ENCODE measurements at regions not wholly inside any gene's neighbourhood (a gene's known extent, or its start where the extent isn't known, plus 50 kb on each side); places are given as distances from the start of the nearest gene placed in this dataset.
A peak's percentile ranks its signal among the peaks of the same experiment; 100 is the strongest.
"Not testable (repeated sequence)": the region's sequence is repeated elsewhere in the genome, so short reads cannot be mapped to it uniquely, and the experiment has no call there.

DNA sequence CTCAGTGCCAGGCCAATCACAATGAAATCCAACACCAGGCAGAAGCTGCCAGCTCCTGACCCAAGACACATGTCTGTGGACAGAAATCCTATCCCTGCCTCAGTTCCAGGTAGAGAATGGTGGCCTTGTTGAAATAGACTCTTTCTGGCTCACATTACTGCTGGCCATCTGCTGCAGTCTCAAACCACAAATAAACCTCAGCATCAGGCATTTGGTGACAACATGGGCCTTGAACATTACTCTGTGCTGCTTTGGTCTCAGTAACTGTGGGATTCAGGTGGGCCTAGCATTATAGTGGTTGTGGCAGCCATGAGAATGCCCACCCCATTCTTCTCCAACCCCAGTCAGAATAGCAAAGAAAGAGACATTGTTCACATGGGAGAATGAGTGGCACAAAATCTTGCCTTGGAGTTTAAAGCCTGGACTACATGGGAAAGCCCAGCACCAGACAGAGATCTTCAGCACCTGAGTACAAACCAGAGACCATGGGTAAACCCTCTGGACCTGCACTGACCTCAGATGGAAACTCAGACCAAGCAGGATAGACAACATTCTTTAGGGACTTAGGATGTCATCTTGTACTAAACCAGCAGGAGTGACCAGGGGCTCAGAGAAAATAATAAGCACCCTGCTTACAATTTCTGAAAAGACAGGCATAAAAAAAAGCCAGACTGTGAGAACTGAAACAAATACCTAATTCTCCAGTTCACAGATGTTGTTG, 50.4 kb upstream of the TRAM1L1 start:
- ATAC-seq: no peak
- DNase-seq: no peak

DNA sequence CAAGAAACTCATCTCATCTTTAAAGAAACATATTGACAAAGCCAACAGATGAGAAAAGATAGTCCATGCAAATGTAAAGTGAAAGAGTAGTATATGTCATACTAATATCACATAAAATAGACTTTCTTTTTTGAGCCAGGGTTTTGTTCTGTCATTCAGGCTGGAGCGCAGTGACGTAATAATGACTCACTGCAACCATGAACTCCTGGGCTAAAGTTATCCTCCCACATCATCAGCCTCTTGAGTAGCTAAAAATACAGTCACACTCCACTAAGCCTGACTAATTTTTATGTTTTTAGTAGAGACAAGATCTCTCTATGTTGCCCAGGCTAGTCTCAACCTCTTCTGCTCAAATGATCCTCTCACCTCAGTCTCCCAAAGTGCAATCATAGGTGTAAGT, 51.8 kb upstream of the TRAM1L1 start:
- ATAC-seq: no peak
- DNase-seq: no peak

DNA sequence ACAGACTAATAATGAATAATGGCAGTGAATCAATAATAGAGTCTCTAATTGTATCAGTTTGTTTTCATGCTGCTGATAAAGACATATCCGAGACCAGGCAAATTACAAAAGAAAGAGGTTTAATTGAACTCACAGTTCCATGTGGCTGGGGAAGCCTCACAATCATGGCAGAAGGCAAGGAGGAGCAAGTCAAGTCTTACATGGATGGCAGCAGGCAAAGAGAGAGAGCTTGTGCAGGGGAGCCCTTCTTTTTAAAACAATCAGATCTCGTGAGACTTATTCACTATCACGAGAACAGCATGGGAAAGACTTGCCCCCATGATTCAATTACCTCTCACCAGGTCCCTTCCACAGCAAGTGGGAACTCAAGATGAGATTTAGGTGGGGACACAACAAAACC, 53.4 kb upstream of the TRAM1L1 start:
- DNase-seq, ATAC-seq: not testable (repeated sequence)

DNA sequence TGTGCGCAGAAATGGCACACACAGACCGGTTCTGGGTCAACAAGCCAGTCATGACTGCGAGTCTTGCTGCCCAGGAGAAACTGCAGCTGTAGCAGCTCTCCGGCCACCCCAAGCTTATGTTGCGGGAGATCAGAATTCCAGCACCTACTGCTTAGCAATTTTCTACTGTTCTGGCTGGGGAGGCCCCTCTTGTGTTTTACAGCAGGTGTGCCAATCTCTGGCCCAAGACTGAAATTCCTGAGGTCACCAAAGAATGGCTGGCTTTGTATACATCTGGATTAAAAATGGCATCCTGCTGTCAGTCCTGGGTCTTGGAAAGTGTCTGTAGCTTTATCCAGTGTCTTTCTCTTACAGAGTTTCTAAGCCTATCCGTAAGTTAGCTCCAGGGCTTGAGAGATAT, 68.9 kb upstream of the TRAM1L1 start:
- ATAC-seq (no peak), DNase-seq (no peak)

DNA sequence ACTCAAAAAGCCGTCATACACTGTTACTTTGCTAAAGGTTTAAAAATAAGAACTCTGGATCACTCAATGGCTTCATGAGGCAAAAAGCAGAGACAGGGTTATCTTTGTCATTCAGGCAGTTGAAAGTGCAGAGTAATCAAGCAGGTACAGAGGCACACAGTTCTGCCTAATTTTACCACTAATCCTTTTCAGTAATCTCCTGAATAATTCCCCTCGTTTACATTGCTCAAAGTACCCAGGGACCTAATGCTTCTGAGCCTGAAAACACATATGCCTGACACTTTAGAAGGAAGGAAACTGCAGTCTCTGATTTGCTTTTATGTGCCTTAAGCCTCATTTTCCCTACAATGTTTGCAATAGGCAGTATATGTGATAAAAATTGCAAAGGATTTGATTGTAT, 71.4 kb upstream of the TRAM1L1 start:
- ATAC-seq (no peak), DNase-seq (no peak)

DNA sequence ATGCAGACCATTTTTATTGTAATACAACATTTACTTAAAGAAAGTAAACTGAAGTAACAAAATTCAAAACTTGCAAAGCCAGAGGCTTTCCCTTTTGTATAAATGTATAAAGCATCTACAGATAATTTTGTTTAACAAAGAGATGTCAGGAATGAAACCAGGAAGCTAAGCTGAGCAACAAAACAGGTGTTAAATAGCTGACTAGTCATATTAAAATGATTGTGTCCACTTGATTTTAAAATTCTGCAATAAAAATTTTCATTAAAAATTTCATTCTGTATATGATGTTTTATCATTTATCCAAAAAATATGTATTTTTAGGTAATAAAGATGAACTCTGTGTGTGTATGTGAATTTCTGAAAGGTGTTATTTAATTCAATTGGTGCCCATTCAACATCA, 72.0 kb upstream of the TRAM1L1 start:
- ATAC-seq (no peak), DNase-seq (no peak)

DNA sequence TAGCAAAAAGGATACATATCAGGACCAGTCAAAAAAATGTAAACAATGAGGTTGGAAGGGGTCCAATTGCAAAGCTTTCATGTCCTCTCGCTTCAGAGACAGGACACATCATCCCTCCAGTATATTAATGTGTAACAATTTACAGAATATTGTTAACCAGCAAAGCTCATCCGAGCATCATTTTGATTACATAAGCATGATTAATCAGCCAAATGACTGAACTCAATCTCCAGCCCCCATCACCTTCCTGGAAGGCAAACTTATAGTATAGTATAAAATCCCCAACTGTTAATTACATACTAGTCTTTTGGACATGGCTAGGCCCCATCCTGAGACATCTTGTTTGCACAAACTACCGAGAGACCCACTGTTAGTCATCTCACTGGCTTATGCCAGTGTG, 77.6 kb upstream of the TRAM1L1 start:
- DNase-seq (no peak), ATAC-seq (no peak)

DNA sequence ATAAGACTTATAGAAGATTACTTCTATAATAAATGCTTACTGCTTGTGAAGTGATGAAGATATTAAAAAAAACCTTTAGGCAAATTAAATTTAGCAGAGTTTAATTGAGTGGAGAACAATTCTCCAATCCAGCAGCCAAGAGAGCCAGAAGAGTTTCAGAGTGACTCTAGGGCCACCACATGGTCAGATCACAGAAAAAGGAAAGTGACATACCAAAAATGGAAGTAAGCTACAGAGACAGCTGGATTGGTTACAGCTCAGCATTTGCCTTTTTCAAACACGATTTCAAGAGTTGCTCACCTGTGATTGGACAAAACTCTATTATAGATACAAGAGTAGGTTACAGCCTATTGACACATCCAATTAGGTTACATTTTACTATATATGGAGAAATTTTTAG, 79.0 kb upstream of the TRAM1L1 start:
- no peak for DNase-seq
- no peak for ATAC-seq

DNA sequence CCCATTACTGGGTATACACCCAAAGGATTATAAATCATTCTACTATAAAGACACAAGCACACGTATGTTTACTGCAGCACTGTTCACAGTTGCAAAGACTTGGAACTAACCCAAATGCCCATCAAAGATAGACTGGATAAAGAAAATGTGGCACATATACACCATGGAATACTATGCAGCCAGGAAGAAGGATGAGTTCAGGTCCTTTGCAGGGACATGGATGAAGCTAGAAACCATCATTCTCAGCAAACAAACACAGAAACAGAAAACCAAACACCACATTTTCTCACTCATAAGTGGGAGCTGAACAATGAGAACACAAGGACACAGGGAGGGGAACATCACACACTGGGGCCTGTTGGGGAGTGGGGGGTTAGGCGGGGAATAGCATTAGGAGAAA, 90.0 kb upstream of the TRAM1L1 start:
- DNase-seq, ATAC-seq: not testable (repeated sequence)

DNA sequence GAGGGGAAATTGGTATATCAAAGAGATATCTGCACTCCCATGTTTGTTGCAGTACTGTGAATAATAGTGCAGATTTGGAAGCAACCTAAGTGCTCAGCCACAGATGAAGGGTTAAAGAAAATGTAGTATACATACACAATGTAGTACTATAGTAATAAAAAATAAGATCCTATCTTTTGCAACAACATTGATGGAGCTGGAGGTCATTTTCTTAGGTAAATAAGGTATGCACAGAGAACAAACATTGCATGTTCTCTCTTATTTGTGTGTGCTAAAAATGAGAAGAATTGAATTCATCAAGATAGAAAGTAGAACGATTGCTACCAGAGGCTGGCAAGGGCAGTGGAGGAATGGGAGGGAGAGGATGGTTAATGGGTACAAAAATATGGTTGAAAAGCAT, 117.9 kb upstream of the TRAM1L1 start:
- DNase-seq (no peak), ATAC-seq (no peak)

DNA sequence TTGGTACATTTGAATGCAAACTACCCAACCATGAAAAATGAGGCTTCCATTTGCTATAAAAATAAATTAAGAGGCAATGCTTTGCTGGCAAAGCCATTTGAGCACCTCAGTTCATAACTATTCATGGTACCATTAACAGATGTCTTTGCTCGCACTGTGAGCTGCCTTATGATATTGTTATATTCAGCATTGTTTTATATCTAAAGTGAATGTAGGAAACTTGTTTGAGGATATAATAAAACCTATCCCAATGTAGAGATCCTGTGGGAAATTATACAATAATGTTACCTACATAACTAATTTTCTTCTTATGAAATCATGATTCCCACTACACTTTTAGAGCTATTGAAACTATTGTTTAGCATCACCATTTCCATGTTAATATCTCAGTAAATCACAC, 125.2 kb upstream of the TRAM1L1 start:
- no peak for DNase-seq
- no peak for ATAC-seq

DNA sequence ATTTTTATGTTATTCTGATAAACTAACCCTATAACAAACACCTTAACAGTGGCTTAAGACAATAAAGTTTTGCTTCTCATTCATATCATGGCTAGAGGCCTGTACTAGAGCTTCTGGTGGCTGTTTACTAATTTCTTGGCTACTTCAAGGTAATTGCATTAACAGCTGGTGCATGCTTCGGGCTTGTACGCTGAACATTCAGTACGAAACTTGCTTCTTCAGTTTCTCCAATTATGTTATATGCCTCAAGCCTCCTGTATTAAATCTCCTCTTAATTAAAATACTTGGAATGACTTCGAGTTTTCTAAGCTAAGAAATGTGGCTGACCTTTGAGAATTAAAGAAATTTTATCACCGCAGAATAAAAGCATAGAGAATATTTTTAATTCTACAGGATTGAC, 138.9 kb upstream of the TRAM1L1 start:
- DNase-seq: no peak
- no peak for ATAC-seq

DNA sequence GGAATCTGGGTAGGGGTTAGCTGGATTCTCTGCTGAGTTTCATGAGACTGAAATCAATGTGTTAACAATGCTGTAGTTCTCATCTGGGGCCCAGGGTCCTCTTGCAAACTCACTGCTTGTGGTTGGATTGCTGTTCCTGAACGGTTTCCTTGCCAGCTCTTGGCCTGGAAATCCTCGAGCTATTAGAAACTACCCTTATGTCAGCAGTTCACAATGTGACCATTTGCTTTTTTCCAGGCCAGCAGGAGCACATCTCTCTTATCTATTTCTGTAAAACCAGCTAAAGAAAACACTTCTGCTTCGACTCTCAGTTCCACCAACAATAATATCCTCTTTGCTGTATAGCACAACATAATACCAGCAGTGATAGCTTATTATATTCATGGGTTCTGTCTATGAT, 140.1 kb upstream of the TRAM1L1 start:
- ATAC-seq (no peak), DNase-seq (no peak)

DNA sequence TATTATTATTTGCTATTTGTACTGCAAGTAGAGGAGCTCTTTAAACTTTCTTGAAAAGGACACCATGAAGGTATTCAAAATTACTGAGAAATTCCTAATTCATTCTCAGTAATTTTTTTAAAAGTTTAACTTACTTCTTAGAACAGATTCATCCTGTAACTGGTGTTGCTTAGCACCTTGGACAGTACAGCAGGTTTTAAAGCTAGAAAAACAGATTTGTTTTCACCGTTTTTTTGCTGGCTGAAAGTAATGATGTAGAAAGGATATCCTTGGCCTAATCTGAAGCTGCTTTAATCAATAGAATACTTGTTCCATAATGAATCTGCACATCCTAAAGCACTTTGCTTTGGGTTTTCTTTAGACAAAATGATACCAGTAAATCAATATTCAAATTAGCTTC, 142.5 kb upstream of the TRAM1L1 start:
- DNase-seq: no peak
- no peak for ATAC-seq

DNA sequence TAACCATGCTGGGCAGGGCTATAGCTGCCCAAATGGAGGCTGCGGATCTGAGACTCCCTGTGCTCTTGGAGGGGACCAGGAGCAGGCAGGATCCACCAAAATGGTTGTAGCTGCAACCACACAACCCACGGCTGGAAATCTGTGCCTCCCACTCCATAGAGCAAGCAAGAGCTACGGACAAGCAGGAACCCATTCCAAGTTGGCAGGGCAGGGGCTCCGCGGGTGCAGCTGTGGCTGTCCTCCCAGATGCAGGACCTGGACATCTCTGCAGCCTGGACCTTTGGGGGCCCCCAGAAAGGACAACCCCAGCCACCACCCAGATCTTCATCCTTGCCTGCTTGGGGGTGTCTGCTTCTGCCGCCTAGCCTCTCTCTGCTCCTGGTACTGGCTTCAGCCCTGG, 154.1 kb upstream of the TRAM1L1 start:
- no peak for DNase-seq
- no peak for ATAC-seq

DNA sequence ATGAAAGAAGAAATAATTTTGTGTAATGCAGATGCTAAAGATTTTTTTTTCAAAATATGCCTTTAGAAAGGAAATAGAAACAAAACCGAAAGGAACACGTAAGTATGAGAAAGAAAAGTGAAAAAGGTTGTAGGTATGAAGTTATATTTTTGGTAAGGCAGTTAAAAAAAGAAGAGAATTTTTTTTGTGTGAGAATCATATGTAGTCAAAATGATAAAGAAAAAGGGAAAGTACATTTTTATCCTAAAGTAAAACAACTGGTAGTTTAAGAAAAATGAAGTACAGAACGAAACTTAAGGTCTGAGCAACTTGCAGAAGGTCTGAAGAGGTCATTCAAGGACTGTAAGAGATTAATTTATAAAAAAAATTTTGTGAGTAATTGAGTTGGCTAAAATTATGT, 164.0 kb upstream of the TRAM1L1 start:
- ATAC-seq (no peak), DNase-seq (no peak)

DNA sequence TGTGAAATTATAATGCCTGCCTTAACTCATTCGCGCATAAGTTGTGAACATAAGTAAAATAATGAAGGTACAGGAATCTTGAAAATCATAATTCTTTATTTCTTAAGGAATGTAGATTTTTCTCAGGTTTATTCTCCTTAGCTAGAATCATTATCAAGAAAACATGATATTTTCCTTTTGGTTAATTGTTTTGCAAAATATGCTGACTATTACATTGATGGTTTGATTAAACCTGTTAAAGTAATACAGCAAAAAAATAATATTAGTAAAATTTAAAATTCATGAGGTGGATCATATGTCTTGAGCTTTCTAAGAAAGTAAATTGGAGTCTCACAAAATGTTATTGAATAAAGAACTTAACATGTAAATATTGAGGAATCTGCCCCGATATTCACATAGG, 178.7 kb upstream of the TRAM1L1 start:
- no peak for ATAC-seq

DNA sequence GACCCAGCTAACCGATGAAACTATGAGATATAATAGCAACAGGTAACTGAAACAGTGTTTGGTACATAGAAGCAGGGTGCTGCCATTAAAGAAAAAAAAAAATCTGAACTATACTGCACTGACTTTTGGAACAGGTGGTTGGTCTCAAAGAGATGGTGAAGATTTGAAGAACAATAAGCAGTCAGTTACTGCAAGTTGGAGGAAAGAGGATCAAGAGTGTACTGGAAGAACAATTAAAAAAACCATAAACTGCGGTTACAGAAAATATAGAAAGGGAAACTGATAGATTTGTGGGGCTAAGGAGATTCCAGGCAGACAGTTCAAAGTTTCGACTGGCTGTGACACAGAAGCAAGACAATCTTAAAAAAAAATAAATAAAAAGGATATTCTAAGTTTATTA, 181.9 kb upstream of the TRAM1L1 start:
- DNase-seq: no peak
- no peak for ATAC-seq

More for the DNA sequence above, 178.7 kb upstream of the TRAM1L1 start:
- DNase-seq: no peak

DNA sequence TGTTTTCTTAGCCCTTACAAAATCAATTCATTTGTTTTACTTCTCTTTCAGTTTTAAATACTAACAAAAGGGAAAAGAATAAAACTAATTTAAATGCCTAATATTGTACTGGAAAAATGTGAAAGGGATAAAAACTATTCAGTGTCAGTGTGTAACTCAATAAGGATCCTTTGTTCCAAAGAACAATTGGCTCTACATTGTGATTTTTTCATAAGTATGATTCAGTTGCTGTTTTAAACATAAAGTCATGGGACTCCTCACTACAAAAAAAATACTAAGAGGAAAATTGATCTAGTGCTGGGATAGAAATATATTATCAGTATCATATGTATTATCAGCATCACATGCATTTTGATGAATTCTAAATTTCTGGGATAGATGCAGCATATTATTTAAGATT, 199.4 kb upstream of the TRAM1L1 start:
- ATAC-seq: no peak
- no peak for DNase-seq

DNA sequence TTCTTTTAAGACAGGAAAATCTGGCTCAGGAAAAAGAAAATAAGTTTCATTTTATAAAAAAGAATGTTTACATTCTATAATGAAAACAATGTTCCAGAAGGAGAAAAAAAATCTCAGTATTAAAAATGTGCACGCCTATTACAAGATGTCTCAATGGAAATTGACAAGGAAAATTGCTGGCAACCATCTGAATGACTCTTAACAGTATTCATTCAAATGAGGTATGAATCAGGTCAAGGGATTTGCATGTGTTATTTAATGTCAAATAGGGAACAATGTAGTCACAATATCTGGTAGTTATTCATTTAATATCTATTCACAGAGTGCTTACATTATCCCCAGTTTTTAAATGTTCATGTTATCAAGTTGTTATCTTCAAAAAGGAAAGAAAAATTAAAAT, 208.4 kb upstream of the TRAM1L1 start:
- ATAC-seq (no peak), DNase-seq (no peak)

DNA sequence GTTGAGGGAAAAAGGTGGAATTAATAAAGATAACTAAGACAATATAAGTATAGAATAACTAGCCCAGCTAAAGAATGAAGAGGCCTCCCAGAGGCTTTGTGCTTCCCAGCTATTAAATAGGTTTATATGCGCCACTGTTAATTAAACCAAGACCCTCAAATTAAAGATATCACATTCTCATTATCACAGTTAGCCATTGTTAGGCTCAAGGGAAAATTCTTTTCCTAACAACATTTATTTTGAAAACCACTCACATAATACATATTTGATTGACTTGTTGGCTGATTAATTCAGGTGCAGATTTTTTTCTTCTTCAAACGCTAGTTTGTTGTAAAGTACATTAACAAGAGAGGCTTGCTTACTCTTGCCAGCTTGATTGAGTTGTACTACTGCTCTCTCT, 216.8 kb upstream of the TRAM1L1 start:
- DNase-seq: no peak
- no peak for ATAC-seq

DNA sequence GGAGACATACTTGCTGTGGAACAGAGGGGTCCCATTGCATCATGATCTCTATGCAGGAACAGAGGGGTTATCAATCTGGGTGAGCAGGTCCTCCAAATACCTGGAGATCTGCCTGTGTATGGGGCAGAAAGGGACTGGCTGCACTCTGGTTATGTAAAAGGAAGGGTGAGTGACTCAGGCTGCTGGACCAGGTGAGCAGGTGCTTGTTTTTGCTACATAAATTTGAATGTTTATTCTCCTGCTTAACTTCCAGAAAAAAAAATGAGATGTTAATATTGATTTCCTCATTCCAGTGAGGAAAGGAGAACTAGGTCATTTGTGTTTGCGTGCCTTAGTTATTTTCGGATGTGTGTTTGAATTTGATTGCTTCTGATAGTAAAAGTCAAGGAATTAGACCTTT, 225.8 kb upstream of the TRAM1L1 start:
- DNase-seq: no peak
- ATAC-seq: peak; percentile 23

DNA sequence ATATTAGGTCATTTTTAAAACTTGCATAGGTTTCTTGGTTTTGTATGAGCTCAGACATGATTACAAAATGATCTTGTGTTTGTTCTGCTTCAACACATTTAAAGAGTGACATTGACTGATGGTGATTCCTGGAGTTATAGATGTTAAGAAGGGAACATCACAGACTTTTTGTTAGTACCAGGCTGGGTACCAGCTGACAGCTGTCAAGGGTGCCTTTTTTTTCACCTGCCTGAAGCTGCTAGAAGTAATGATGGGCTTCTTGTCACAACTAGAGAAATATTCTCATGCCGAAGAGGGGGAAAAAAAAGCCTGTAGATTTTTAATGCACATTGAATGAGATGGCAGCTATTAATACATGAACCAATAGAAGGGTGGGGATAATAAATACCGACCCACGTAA, 226.6 kb upstream of the TRAM1L1 start:
- ATAC-seq: no peak

DNA sequence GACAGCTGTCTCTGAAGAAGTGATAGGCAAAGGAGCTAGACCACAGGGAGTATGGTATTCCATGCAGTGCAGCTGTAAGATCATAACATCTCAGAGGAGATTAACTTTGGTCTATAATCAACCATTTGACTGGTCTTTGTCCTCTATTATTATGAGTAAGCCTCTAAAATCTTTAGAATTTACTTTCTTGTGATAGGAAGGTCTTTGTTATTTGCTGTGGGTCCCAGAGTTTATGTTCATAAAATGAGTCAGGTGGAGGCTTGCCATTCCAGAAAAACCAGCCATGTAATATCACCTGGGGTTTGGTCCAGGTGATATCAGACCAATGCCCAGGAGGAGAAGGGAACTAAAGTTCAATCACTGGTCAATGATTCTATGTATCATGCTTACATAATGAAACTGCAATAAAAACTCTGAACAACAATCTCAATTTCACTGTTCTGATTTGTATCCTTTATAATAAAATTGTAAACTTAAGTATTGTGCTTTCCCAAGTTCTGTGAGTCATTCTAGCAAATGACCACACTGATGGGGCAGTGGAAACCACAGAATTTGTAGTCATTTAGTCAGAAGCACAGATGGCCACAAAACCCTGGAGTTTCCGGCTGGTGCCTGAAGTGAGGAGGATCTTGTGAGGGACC, 239.6 kb upstream of the TRAM1L1 start:
- ATAC-seq: no peak
- no peak for DNase-seq

More for the DNA sequence above, 226.6 kb upstream of the TRAM1L1 start:
- no peak for DNase-seq
